Middle frontal gyrus (tissue), 1 donor: ENCODE measurements at regions not wholly inside any gene's neighbourhood (a gene's known extent, or its start where the extent isn't known, plus 50 kb on each side); places are given as distances from the start of the nearest gene placed in this dataset.

Source experiments
- DNase-seq: peaks from one replicate; pipeline ENCODE4 v3.0.0-alpha.2; 2015; ENCODE audit warnings: low spot score; ENCODE audit errors: extremely low spot score

- DNase-seq = no peak
Observed at GRCh38 chr19:32197896-32198882, 147.2 kb upstream of the ZNF507 start.

- no peak for DNase-seq
Observed at GRCh38 chr19:32199501-32200040, 145.8 kb upstream of the ZNF507 start.

GRCh38 chr19:32200312-32201038, 144.9 kb upstream of the ZNF507 start:
- DNase-seq = no peak

GRCh38 chr19:32201211-32201610, 144.2 kb upstream of the ZNF507 start:
- DNase-seq = no peak

GRCh38 chr19:32201636-32202051, 143.8 kb upstream of the ZNF507 start:
- DNase-seq = no peak

GRCh38 chr19:32202244-32202643, 143.2 kb upstream of the ZNF507 start:
- DNase-seq = no peak

GRCh38 chr19:32203161-32203560, 142.2 kb upstream of the ZNF507 start:
- DNase-seq = no peak

- no peak for DNase-seq
Observed at GRCh38 chr19:32206065-32206464, 139.3 kb upstream of the ZNF507 start.

GRCh38 chr19:32208060-32208459, 137.3 kb upstream of the ZNF507 start:
- DNase-seq = no peak

GRCh38 chr19:32219392-32219791, 126.0 kb upstream of the ZNF507 start:
- DNase-seq = no peak

- no peak for DNase-seq
Observed at GRCh38 chr19:32219881-32220472, 125.4 kb upstream of the ZNF507 start.

GRCh38 chr19:32220951-32221350, 124.5 kb upstream of the ZNF507 start:
- DNase-seq = no peak

GRCh38 chr19:32222556-32222955, 122.9 kb upstream of the ZNF507 start:
- DNase-seq = no peak

GRCh38 chr19:32223106-32223505, 122.3 kb upstream of the ZNF507 start:
- DNase-seq = no peak

- DNase-seq = no peak
Observed at GRCh38 chr19:32223595-32224370, 121.6 kb upstream of the ZNF507 start.

GRCh38 chr19:32224371-32225244, 120.8 kb upstream of the ZNF507 start:
- peak; percentile 9 for DNase-seq

GRCh38 chr19:32227561-32228165, 117.7 kb upstream of the ZNF507 start:
- no peak for DNase-seq

- no peak for DNase-seq
Observed at GRCh38 chr19:32230441-32230840, 115.0 kb upstream of the ZNF507 start.

GRCh38 chr19:32231020-32231419, 114.4 kb upstream of the ZNF507 start:
- no peak for DNase-seq
